SHP77 treated with DMSO at 0.1 percent for 48 hours (cell line): ENCODE measurements at regions not wholly inside any gene's neighbourhood (a gene's known extent, or its start where the extent isn't known, plus 50 kb on each side); places are given as distances from the start of the nearest gene placed in this dataset.
"Not testable (repeated sequence)": the region's sequence is repeated elsewhere in the genome, so short reads cannot be mapped to it uniquely, and the experiment has no call there.

Experiments
- DNase-seq: peaks from one replicate; lab custom pipeline; 2025; lab: John Stamatoyannopoulos, UW

GRCh38 chr16:66242672-66243071 is 123.8 kb upstream of the CDH5 start:
- DNase-seq: no peak

GRCh38 chr16:66242206-66242605 is 124.3 kb upstream of the CDH5 start:
- DNase-seq: not testable (repeated sequence)

GRCh38 chr16:66240631-66241395 is 125.7 kb upstream of the CDH5 start:
- no peak for DNase-seq

GRCh38 chr16:66240088-66240487 is 126.4 kb upstream of the CDH5 start:
- no peak for DNase-seq

- DNase-seq: no peak
Observed at GRCh38 chr16:66238696-66239095, 127.8 kb upstream of the CDH5 start.

GRCh38 chr16:66236301-66236700 is 130.2 kb upstream of the CDH5 start:
- DNase-seq: no peak

GRCh38 chr16:66231452-66232160 is 134.9 kb upstream of the CDH5 start:
- DNase-seq: no peak

GRCh38 chr16:66229651-66230050 is 136.8 kb upstream of the CDH5 start:
- no peak for DNase-seq

- DNase-seq: no peak
Observed at GRCh38 chr16:66228792-66229191, 137.7 kb upstream of the CDH5 start.

GRCh38 chr16:66227766-66228530 is 138.5 kb upstream of the CDH5 start:
- no peak for DNase-seq

- DNase-seq: no peak
Observed at GRCh38 chr16:66226762-66227161, 139.7 kb upstream of the CDH5 start.

- no peak for DNase-seq
Observed at GRCh38 chr16:66225696-66226095, 140.8 kb upstream of the CDH5 start.

GRCh38 chr16:66224626-66225025 is 141.9 kb upstream of the CDH5 start:
- no peak for DNase-seq

GRCh38 chr16:66224186-66224585 is 142.3 kb upstream of the CDH5 start:
- DNase-seq: no peak

- DNase-seq: no peak
Observed at GRCh38 chr16:66223176-66223780, 143.2 kb upstream of the CDH5 start.

GRCh38 chr16:66222756-66223155 is 143.7 kb upstream of the CDH5 start:
- DNase-seq: no peak

- DNase-seq: no peak
Observed at GRCh38 chr16:66220702-66221101, 145.8 kb upstream of the CDH5 start.

GRCh38 chr16:66219491-66219890 is 147.0 kb upstream of the CDH5 start:
- no peak for DNase-seq

GRCh38 chr16:66212428-66212827 is 154.1 kb upstream of the CDH5 start:
- no peak for DNase-seq

- DNase-seq: no peak
Observed at GRCh38 chr16:66211651-66212050, 154.8 kb upstream of the CDH5 start.

GRCh38 chr16:66207883-66208265 is 158.6 kb upstream of the CDH5 start:
- no peak for DNase-seq

GRCh38 chr16:66207139-66207882 is 159.2 kb upstream of the CDH5 start:
- DNase-seq: no peak
